RWPE1 (cell line): ENCODE measurements at regions not wholly inside any gene's neighbourhood (a gene's known extent, or its start where the extent isn't known, plus 50 kb on each side); places are given as distances from the start of the nearest gene placed in this dataset.

Experiments
- CTCF ChIA-PET: fragments of 350-600 bp; sonication (Branson Sonifier 250); formaldehyde crosslinking; extraction: SDS; loops from one replicate; lab custom pipeline; 2021; lab: Yijun Ruan, JAX
- POLR2A ChIA-PET: fragments of 400-600 bp; formaldehyde crosslinking; extraction: SDS; loops from one replicate; lab custom pipeline; 2020; ENCODE audit warnings: antibody characterized with exemption; ENCODE audit not compliant: low non-redundant PET; lab: Yijun Ruan, JAX
- DNase-seq: peaks from one replicate; pipeline ENCODE4 v3.0.0; 2012; ENCODE audit warnings: low spot score
- H3K27ac ChIP-seq: fragments of 450-650 bp; 2 replicates; pipeline ENCODE4 v1.5.1; 2017
- CTCF ChIP-seq: fragments of 450-650 bp; conservative IDR thresholded peaks from 2 replicates; pipeline ENCODE4 v1.5.1; 2017; ENCODE audit warnings: low read depth, mild to moderate bottlenecking

GRCh38 chr1:164953098-164953497 lies 394.1 kb downstream of the PBX1 start:
- H3K27ac ChIP-seq, result no peak overlapping the region
- no peak for TF ChIP-seq CTCF
- DNase-seq, result no peak
- ChIA-PET CTCF (no interaction called here), POLR2A (no interaction called here)

- CTCF ChIA-PET, result no interaction called here
- POLR2A ChIA-PET, result no interaction called here
- DNase-seq, result no peak
- no peak for TF ChIP-seq CTCF
- no peak overlapping the region for H3K27ac ChIP-seq
Observed at GRCh38 chr1:164951508-164951907, 392.5 kb downstream of the PBX1 start.

DNA sequence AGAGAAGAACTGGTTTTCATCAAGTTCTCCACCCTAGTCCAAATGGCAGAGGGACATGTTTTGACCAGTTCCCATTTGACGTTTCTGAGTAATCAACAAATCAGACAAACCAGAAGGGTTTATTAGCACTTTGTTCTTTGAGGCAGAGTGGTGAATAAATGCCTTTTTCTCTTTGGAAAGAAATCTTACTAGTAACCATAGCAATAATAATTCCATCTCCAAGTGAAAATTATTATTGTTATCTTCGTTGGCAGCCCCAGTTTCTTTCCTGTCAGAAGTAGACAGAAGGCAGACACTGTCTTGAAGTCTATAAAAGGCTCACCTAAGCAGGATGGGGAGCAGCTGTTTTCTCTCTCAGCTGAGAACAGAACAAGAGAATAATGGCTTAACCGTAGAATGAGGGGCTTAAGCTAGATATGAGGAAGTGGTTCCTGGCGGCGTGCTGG lies 391.6 kb downstream of the PBX1 start:
- TF ChIP-seq CTCF, result no peak
- no peak overlapping the region for H3K27ac ChIP-seq
- CTCF ChIA-PET, result no interaction called here
- DNase-seq, result no peak
- POLR2A ChIA-PET, result no interaction called here

DNA sequence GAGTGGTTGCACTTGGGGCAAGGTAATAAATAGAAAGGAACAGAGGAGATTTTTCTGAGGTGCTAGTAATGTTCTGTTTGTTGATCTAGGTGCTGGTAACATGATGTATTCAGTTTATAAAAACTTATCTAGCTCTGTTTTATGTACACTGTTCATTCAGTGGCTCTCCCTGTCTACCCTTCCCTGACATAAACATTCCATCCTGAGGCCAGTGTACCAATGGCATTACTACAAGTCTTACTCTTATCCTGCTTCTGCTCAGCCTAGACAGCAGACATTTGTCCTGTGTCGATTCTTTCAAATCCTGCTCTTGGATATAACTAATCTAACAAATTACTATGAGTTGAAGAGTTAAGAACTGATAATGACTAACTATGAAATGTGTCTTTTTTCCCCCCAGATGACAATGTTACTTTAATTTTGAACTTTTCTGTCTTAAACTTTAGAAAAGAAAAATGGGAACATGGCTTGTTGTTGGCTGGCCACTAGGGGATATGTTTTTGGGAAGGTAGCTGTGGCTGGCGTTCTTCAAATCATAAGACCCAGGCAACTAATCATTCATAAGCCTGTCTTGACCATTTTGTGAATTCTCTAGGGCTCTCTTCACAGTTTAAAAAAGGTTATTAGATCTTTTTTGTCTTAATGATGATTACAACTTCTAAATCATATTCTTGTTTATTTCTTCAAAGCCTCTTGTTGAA lies 390.9 kb downstream of the PBX1 start:
- POLR2A ChIA-PET, result no interaction called here
- TF ChIP-seq CTCF, result no peak
- H3K27ac ChIP-seq, result no peak overlapping the region
- DNase-seq, result no peak
- CTCF ChIA-PET, result no interaction called here

DNA sequence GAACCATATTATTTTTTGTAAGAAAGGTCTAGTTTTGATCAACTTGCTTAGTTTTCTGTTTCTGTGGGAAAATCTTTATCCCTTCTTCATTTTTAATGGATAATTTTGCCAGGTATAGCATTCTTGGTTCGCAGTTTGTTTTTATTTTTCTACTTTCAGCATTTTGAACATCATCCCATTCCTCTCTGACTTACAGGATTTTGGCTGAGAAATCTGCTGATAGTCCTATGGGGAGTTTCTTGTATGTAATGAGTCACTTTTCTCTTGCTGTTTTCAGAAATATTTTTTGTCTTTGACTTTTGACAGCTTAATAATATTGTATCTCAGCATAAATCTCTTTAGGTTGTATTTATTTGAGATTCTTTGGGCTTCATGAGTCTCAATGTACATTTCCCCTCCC lies 389.1 kb downstream of the PBX1 start:
- ChIA-PET CTCF (interaction anchor here (0.7 kb wide), 1 partner anchor 594 kb away, joined by 4 read pairs; no protein-coding TSS in a partner anchor), POLR2A (no interaction called here)
- DNase-seq, result no peak

GRCh38 chr1:164937291-164937690 lies 378.3 kb downstream of the PBX1 start:
- DNase-seq, result no peak
- ChIA-PET POLR2A (no interaction called here), CTCF (interaction anchor here (0.6 kb wide), 1 partner anchor 844 kb away, joined by 5 read pairs; no protein-coding TSS in a partner anchor)
- no peak for TF ChIP-seq CTCF
- no peak overlapping the region for H3K27ac ChIP-seq

More for the DNA sequence above, 389.1 kb downstream of the PBX1 start:
- no peak overlapping the region for H3K27ac ChIP-seq
- no peak for TF ChIP-seq CTCF
